Frontal cortex (tissue), 3 donors: ENCODE measurements at regions not wholly inside any gene's neighbourhood (a gene's known extent, or its start where the extent isn't known, plus 50 kb on each side); places are given as distances from the start of the nearest gene placed in this dataset.
"Not testable (repeated sequence)": the region's sequence is repeated elsewhere in the genome, so short reads cannot be mapped to it uniquely, and the experiment has no call there.

Experiments
- DNase-seq, 2 donors: peaks; one replicate each; pipeline ENCODE4 v3.0.0; 2012; ENCODE audit warnings: low spot score in 2 of 2
- FAIRE-seq: peaks from 2 replicates; lab custom pipeline; 2012; peaks lifted over from hg19 to GRCh38; lab: Jason Lieb, UNC
- donor health status: control.
- donor health status: control.
- donor health status: control.

DNA sequence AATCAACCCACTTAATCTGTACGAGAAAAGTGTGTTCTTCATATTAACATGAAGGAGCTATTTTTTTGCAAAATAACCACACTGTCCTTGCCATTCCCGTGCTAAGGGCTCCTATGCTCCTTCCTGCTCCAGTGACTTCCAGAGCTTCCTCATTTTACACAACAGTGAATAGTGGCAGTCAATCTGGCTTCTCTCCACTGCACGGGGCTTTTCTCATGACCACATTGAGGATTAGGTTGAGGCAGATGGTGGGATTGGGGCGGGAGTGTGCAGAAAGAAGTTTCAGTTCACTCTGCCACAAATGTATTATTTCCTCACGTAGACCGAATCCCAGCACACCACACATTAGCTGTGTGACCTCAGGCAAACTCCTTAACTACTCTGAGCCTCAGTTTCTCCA is 235.1 kb downstream of the ARHGAP12 start:
- FAIRE-seq: no peak
- no peak for DNase-seq

DNA sequence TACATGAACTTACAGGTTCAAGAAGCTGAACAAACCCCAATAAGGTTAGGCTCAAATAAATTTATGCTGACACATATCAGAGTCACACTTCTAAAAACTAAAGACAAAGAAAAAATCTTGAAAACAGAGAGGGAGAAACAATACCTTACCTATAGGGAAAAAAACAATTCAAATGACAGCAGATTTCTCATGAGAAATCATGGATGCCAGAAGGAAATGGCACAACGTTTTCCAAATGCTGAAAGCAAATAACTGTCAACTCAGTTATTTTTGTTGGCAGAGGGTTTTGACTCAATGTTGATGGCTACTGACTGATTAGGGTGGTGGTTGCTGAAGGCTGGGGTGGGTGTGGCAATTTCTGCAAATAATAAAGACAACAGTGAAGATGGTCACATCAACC is 239.4 kb downstream of the ARHGAP12 start:
- no peak for FAIRE-seq
- no peak for DNase-seq

DNA sequence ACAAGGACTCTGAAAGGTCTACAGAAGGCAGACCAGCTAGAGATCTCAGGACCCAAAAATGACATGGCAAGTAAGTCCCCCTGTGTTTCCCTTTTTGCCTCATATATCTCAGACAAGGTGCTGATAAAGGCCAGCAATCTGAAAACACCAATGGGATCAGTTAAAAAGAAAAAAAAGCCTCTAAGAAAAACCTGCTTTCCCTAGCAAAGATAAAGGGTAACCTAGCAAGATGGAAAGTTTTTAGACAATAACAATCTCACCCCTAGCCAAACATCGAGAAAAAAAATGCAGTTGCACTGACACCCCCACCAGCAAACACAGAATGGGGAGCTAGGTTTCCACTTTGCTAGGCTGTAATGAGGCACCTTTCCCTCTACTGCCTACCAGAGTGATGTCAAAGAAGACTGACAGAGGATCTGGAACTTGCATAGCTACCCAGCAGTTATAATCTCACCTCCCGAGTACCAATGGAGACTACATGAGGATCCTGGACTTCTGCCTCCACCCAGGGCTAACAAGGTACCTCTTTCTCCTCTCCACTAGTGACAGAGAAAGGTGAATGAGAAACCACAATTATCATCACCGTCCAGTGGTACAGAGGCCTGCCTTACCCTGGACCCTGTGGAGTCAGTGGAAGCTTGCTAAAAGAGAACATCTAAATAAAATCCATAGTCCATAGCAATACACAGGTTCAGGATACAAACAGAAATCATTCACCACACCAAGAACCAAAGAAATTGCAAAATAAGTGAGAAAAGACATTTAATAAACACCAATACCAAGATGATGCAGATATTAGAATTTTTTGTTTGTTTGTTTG is 240.8 kb downstream of the ARHGAP12 start:
- no peak for FAIRE-seq
- no peak for DNase-seq

DNA sequence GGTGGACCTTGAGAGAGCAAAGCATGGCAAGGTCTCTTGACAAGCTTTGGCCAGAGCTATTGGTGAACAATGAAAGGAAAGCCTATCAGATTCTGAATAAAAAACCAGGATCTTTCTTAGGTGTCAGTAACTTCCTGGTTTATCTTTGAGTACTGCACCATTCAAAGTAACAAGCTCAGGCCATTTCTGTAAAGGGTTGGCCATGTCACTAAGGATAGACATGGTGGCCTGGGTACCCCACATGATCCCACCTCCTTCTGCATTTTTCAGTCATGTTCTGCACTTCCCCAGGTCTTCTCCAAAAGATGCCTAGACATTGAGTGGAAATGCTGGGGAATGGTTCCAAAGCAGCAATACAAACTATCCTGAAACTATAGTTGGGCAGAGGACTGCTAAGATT is 242.0 kb downstream of the ARHGAP12 start:
- no peak for FAIRE-seq
- DNase-seq: no peak

DNA sequence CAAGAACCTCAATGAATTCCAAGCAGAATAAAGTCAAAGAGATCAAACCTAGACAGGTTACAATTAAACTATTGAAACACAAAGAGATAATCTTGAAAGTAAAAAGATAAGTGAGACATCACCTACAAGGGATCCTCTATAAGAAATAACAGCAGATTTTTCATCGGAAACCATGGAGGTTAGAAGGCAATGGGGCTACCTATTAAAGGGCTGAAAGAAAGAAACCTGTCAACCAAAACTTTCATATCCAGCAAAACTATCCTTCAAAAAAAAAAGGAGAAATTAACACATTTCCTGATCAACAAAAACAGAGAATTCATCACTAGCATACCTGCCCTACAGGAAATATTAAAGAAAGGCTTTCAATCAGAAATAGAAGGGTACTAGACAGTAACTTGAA is 244.9 kb downstream of the ARHGAP12 start:
- DNase-seq (no peak), FAIRE-seq (no peak)

- DNase-seq (no peak), FAIRE-seq (no peak)
These were observed 248.7 kb downstream of the ARHGAP12 start for GRCh38 chr10:31679936-31680335.

DNA sequence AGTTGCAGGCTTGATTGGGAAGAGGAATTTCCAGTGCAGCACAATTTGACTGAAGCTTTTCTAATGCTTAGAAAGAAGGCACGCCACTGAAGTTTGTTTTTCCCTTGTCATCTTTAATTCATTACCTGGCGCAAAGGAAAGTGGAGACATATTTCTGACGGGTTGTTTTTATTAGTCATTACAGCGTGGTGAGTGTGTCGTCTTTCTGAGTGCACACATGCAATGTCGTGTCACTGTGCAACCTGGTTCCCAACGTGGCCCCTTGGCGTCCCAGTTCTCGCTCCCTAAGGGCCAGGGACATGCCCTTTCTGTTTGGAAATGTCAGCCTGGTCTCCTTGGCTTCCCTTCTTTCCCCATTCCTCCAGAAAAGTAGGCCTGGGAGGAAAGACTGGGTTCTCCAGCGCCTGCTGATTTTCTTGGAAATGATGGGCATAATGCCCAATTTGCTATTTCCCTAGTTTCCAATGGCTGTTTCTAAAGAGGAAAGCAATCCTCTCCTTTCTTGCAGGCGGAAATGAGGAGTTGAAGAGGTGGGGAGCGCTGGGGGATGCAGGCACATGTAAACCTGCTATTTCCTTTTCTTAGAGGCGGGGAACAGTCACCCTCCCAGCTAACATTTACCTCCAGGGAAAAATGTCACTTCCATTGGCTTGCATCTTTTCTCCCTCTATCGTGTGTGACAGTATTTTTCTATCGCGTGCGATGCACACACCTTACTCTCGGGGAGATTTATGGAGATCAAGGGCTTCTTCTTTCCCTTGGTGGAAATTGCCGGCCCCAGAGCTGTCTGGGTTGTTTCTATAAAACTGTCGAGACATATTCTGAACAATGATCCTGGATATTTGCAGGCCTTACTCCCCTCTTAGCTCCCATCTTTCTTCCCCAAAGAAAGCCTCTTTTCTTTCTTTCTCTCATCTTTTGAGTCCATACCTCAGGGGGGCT is 249.8 kb downstream of the ARHGAP12 start:
- no peak for DNase-seq
- no peak for FAIRE-seq

- DNase-seq (no peak), FAIRE-seq (no peak)
These were observed 250.5 kb downstream of the ARHGAP12 start for GRCh38 chr10:31678139-31678536.

GRCh38 chr10:31677195-31678138 is 251.2 kb downstream of the ARHGAP12 start:
- no peak for DNase-seq
- FAIRE-seq: no peak

DNA sequence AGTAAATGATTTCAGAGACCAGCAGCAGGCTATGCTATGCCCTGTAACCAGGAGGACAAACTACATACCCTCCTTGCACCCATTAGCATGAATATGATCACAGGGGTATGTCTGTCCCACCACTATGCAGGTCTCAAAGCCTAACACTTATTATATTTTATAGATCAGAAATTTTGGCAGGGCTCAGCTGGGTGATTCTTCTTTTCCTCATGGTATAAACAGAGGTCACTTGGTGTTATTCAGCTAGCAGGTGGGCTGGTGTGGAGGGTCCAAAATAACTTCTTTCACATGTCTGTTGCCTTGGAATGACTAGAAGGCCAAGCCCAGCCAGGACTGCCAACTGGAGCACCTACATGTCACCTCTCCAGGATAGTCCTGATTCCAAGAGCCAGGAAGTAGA is 252.9 kb downstream of the ARHGAP12 start:
- DNase-seq (no peak), FAIRE-seq (no peak)

GRCh38 chr10:31669357-31669756 is 259.3 kb downstream of the ARHGAP12 start:
- DNase-seq (peak; percentile 20 to 23), FAIRE-seq (peak; percentile 74)

GRCh38 chr10:31668326-31668725 is 260.3 kb downstream of the ARHGAP12 start:
- DNase-seq (no peak), FAIRE-seq (no peak)

GRCh38 chr10:31665764-31666279 is 262.8 kb downstream of the ARHGAP12 start:
- not testable (repeated sequence) for FAIRE-seq, DNase-seq

DNA sequence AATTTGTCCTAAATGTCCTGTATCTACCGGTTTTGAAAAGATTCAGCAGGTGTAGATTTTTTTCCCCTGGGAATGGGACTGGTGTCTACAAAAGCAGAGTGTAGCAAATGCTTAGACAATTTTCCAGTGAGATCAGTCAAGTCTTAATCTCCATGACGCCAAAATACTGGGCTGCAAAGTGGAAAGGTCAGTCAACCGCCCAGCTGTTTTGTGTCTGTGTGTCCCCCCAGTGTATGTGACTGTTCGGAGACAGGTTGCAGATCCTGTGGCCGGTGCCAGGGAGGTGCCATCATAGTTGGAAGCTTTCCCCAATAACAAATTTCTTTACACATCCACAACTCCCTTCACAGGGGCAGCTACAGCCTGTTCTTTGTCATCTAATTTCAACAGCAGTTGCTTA is 263.8 kb downstream of the ARHGAP12 start:
- FAIRE-seq (no peak), DNase-seq (no peak)

DNA sequence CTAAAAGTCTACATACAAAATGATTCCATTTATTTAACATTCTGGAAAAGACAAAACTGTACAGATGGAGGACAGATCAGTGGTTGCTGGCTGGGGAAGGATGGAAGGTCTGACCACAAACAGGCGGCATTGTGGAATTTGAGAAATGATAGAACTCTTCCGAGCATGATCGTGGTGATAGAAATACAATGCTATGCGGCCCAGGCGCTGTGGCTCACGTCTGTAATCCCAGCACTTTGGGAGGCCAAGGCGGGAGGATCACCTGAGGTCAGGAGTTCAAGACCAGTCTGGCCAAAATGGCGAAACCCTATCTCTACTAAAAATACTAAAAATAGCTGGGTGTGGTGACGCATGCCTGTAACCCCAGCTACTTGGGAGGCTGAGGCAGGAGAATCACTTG is 264.6 kb downstream of the ARHGAP12 start:
- not testable (repeated sequence) for FAIRE-seq, DNase-seq

GRCh38 chr10:31660300-31660699 is 268.3 kb downstream of the ARHGAP12 start:
- no peak for FAIRE-seq

GRCh38 chr10:31659665-31660064 is 269.0 kb downstream of the ARHGAP12 start:
- FAIRE-seq: no peak
- DNase-seq: no peak

More at GRCh38 chr10:31660300-31660699, 268.3 kb downstream of the ARHGAP12 start:
- DNase-seq: no peak

- DNase-seq: no peak
These were observed 271.2 kb downstream of the ARHGAP12 start for GRCh38 chr10:31657434-31657872.

GRCh38 chr10:31656851-31657433 is 271.7 kb downstream of the ARHGAP12 start:
- DNase-seq: no peak
- FAIRE-seq: no peak

More at GRCh38 chr10:31657434-31657872, 271.2 kb downstream of the ARHGAP12 start:
- no peak for FAIRE-seq
